ENCODE measurements at regions not wholly inside any gene's neighbourhood (a gene's known extent, or its start where the extent isn't known, plus 50 kb on each side); places are given as distances from the start of the nearest gene placed in this dataset.

DNA sequence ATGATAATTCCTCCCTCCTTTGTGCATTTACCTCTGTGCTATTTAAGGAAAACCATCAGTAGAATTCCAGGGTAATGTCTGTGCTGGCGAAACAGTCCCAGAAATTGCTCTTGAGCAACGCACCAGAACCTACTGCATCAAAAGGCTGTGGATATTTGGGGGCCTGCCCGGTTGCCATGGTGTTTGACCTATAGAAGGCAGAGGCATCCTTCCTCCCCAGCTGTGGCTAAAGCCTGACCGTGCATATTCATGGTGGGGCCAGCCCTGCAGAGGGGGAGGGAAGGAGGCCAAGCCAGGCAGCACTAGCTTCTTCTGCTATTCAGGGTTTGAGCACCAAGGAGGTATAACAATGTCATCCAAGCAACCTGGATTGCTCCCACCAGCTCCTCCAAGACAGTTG lies 215.0 kb upstream of the E2F8 start:
- DNase-seq: no peak
- intact Hi-C loops (cut with DNase I): no loop called here
- H3K27ac ChIP-seq: no peak overlapping the region
- WGBS, 2 donors: 64 to 90% methylated on average over 1 to 4 of the region's 4 CpGs
- no peak overlapping the region for H3K4me3 ChIP-seq
- H3K9me3 ChIP-seq: no peaks in the 10 kb centered on the region
- no peaks in the 10 kb centered on the region for H3K27me3 ChIP-seq
- TF ChIP-seq POLR2A (IDR thresholded peaks at IDR 0.05) (no peak), CTCF (IDR thresholded peaks at IDR 0.05) (no peak)
- H3K36me3 ChIP-seq: no peaks in the 10 kb centered on the region
- peaks cover 0 to 13% (median 4%) of the 10 kb centered on the region in 3 donors for H3K4me1 ChIP-seq

DNA sequence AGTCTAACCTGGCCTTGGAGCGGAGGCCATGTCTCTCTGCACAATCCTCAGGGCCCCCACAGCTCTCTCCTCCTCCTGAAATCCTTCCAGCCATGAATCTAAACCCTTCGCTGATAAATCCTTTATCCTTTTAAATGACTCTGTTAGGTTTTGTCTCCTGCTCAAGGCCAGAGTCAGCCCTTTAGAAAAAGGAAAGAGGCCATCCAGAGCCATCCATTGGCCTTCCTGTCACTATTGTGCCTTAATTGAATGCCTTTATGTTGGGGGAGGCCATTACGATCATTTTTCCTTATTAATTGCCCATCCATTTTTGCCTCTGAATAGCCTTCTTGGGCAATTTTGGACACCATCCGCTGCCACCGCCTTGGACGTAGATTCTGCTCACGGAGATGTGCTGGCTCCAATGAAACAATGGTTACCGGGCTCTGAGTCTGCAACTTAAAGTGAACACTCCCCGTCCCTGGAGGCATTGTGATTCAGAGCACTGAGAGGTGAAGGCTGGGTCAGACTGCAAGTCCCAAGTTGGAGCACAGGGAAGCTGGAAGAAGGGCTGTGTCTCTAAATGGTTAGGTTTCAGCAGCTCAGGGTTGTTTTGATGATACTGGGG lies 213.0 kb upstream of the E2F8 start:
- Histone ChIP-seq H3K4me3 (no peak overlapping the region), H3K36me3 (no peaks in the 10 kb centered on the region), H3K9me3 (no peaks in the 10 kb centered on the region), H3K4me1 (peaks cover 0 to 11% (median 4%) of the 10 kb centered on the region in 3 donors), H3K27me3 (no peaks in the 10 kb centered on the region), H3K27ac (peak overlapping the region in 2 of 4 donors; percentile 9 to 46)
- no peak for DNase-seq
- TF ChIP-seq POLR2A (IDR thresholded peaks at IDR 0.05): no peak
- TF ChIP-seq CTCF (IDR thresholded peaks at IDR 0.05): no peak
- intact Hi-C loops (cut with DNase I): no loop called here
- 44 to 74% methylated on average over 5 to 9 of the region's 9 CpGs for WGBS, 2 donors

DNA sequence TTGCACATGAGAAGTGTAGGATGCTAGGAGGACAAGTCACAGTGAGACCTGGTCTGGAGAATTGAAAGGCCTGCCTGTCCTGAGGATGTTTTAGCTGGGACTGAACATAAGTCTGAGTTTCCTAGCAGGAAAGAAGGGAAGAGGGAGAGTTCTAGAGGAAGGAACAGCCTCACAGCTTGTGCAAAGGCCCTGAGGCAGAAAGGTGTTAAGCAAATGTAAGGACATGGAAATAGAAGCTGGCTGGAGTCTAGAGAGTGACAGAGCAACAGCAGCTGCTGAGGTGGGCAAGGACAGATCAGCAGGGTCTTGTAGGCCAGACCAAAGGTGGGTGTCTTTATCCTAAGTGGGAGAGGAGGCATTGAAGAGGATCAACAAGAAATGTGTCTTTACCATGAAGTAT lies 210.9 kb upstream of the E2F8 start:
- intact Hi-C loops (cut with DNase I): no loop called here
- H3K9me3 ChIP-seq: no peaks in the 10 kb centered on the region
- no peak for DNase-seq

DNA sequence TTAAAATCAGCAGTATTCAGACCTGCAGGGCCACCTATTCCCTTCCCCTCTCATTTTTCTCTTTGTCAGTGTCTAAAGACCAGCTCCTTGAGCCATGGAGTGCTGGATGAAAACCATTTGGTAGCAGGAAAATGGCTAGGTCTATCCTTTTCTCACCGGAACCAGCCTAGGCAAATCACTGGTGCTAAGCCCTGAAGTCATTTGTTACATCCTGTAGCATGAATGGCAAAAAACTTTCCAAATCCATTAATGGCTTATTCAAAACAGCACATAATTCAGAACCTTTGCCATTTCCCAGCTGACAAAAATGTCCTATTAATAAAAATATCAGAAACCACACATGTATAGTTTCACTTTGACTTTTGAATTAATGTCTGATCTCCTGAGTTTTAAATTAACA lies 209.5 kb upstream of the E2F8 start:
- H3K4me1 ChIP-seq: peaks cover 0 to 23% (median 4%) of the 10 kb centered on the region in 3 donors
- 37 to 38% methylated on average over 1 of the region's 1 CpG for WGBS, 2 donors
- DNase-seq: no peak

More for the DNA sequence above, 210.9 kb upstream of the E2F8 start:
- no peak overlapping the region for H3K27ac ChIP-seq
- H3K4me1 ChIP-seq: peaks cover 0 to 23% (median 4%) of the 10 kb centered on the region in 3 donors
- TF ChIP-seq POLR2A (IDR thresholded peaks at IDR 0.05) (no peak), CTCF (IDR thresholded peaks at IDR 0.05) (no peak)
- H3K4me3 ChIP-seq: no peak overlapping the region
- H3K36me3 ChIP-seq: no peaks in the 10 kb centered on the region
- no peaks in the 10 kb centered on the region for H3K27me3 ChIP-seq

DNA sequence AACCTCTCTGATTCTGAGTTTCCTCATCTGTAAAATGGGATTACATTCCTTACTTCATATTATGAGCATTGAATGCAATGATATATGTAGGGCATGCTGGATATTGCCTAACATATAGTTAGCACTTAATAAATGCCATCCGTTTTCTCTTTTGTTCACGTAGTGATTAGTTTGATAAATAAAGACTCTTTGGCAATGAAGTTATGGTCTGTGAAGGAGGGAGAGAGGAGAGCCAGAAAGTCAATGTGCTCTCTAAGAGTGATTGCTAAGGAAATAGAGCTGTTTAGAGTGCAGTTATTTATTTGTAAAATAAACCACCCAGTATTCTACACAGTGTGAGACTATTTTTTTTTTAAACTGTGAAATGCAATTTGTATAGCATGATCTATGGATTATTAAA lies 207.9 kb upstream of the E2F8 start:
- Histone ChIP-seq H3K27me3 (no peaks in the 10 kb centered on the region), H3K4me3 (no peak overlapping the region), H3K27ac (no peak overlapping the region), H3K4me1 (peaks cover 0 to 14% (median 0%) of the 10 kb centered on the region in 3 donors), H3K9me3 (no peaks in the 10 kb centered on the region), H3K36me3 (no peaks in the 10 kb centered on the region)
- intact Hi-C loops (cut with DNase I): no loop called here
- TF ChIP-seq POLR2A (IDR thresholded peaks at IDR 0.05) (no peak), CTCF (IDR thresholded peaks at IDR 0.05) (no peak)
- no peak for DNase-seq
- WGBS, 2 donors: 54 to 72% methylated on average over 2 of the region's 2 CpGs

More for the DNA sequence above, 209.5 kb upstream of the E2F8 start:
- intact Hi-C loops (cut with DNase I): no loop called here
- Histone ChIP-seq H3K27ac (no peak overlapping the region), H3K36me3 (no peaks in the 10 kb centered on the region), H3K4me3 (no peak overlapping the region), H3K9me3 (no peaks in the 10 kb centered on the region), H3K27me3 (no peaks in the 10 kb centered on the region)
- no peak for TF ChIP-seq POLR2A (IDR thresholded peaks at IDR 0.05)
- no peak for TF ChIP-seq CTCF (IDR thresholded peaks at IDR 0.05)

Data from esophagus squamous epithelium (tissue), 5 donors.